ENCODE measurements at regions not wholly inside any gene's neighbourhood (a gene's known extent, or its start where the extent isn't known, plus 50 kb on each side); places are given as distances from the start of the nearest gene placed in this dataset.

DNA sequence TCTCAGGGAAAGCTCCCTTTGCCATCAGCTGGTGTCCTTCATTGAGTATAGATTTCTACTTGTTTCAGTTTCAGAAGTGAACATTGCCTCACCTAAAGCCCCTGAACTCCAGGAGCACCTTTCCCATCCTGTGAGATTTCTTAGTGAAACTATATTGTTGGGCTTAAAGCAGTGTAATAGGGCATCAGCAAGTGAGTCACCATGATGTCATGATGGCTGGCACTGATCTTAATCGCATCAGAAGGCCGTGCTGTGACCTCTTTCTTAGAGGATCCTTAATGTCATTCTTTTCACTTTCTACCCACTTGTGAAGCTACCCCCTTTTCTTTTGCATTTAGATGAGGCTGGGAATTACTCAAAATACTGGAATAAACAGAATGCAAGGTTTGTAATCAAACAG lies 401.3 kb downstream of the MTRR start:
- Histone ChIP-seq H3K9me1 (replicated peaks; ENCODE audit: control insufficient read depth, extremely low read depth, insufficient read depth, low read length) (no peaks in the 10 kb centered on the region), H4K20me1 (replicated peaks; ENCODE audit: control insufficient read depth, extremely low read depth, insufficient read depth, low read length) (no peaks in the 10 kb centered on the region), H3K27ac (ENCODE audit: insufficient read depth, low read depth, low read length) (no peak overlapping the region), H3K9ac (replicated peaks; ENCODE audit: extremely low read depth, insufficient read depth, low read length) (no peak overlapping the region), H3K4me3 (replicated peaks in 1 of 3; ENCODE audit: insufficient read depth in 1 of 3, low read depth in 1 of 3, low read length in 3 of 3) (no peak overlapping the region), H3K79me2 (ENCODE audit: control insufficient read depth, insufficient read depth, low read length) (no peaks in the 10 kb centered on the region), H2AFZ (ENCODE audit: low read depth, low read length) (no peak overlapping the region), H3K9me3 (replicated peaks; ENCODE audit: control insufficient read depth, insufficient read depth, low read length) (peaks cover 2% of the 10 kb centered on the region), H3K4me2 (ENCODE audit: insufficient read depth, low read length) (no peak overlapping the region), H3K27me3 (ENCODE audit: control insufficient read depth in 2 of 2, insufficient read depth in 2 of 2, low read length in 2 of 2) (no peaks in the 10 kb centered on the region), H3K36me3 (ENCODE audit: control insufficient read depth in 2 of 2, extremely low read depth in 1 of 2, insufficient read depth in 2 of 2, low read length in 2 of 2) (no peaks in the 10 kb centered on the region), H3K4me1 (ENCODE audit: control insufficient read depth, extremely low read depth, insufficient read depth, low read length) (no peaks in the 10 kb centered on the region)
- FAIRE-seq (no peak), DNase-seq (ENCODE audit: low read depth, low spot score) (no peak)
- no TSS peak for BruUV-seq (replicated peaks)
- no peak for TF ChIP-seq POLR2AphosphoS5 (IDR thresholded peaks at IDR 0.05; ENCODE audit: insufficient read depth, low read depth, low read length)
- TF ChIP-seq EZH2 (IDR thresholded peaks at IDR 0.05; ENCODE audit: borderline replicate concordance, low read depth, low read length, severe bottlenecking): no peak
- no peak for TF ChIP-seq JUN (IDR thresholded peaks at IDR 0.05; ENCODE audit: borderline replicate concordance, insufficient read depth, insufficient read length, low read depth)
- no peak for TF ChIP-seq MAX (IDR thresholded peaks at IDR 0.05; ENCODE audit: insufficient read depth, insufficient read length)
- no peak for TF ChIP-seq CTCF (IDR thresholded peaks at IDR 0.05; ENCODE audit: extremely low read depth in 1 of 2, insufficient read depth in 1 of 2, low read depth in 1 of 2, low read length in 2 of 2)
- dilution Hi-C loops (cut with MboI; ENCODE audit: extremely low pct_ligation_motif_present, low sequenced_read_pairs) (no loop called here), intact Hi-C loops (cut with micrococcal nuclease) (no loop called here)
- POLR2A ChIA-PET: no interaction called here
- CTCF ChIA-PET: no interaction called here

Data from endothelial cell of umbilical vein (primary cell).